ENCODE measurements at regions not wholly inside any gene's neighbourhood (a gene's known extent, or its start where the extent isn't known, plus 50 kb on each side); places are given as distances from the start of the nearest gene placed in this dataset.

- DNase-seq (ENCODE audit: low spot score), result no peak
These were observed 187.1 kb downstream of the BMP7 start for GRCh38 chr20:57079031-57080005.

DNA sequence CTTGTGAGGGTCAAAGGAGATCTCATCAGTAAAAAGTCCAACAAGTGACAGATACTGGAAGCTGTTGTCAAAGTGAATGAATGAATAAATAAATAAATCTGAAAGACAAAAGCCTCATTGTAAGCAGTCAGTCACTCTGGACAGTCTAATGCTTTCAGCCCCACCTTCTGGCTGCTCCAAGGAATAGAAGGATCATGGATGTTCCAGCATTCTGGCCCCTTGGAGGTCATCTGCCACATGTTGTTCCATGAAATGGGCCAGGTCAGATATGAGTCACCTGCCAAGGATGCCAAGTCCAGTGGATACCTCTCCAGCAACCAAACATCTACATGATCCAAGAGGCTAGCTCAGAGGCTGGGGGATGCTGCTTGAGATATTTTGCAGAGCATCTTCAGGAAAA, 185.6 kb downstream of the BMP7 start:
- peak; percentile 77 for DNase-seq (ENCODE audit: low spot score)

GRCh38 chr20:57082357-57082945, 184.0 kb downstream of the BMP7 start:
- no peak for DNase-seq (ENCODE audit: low spot score)

DNA sequence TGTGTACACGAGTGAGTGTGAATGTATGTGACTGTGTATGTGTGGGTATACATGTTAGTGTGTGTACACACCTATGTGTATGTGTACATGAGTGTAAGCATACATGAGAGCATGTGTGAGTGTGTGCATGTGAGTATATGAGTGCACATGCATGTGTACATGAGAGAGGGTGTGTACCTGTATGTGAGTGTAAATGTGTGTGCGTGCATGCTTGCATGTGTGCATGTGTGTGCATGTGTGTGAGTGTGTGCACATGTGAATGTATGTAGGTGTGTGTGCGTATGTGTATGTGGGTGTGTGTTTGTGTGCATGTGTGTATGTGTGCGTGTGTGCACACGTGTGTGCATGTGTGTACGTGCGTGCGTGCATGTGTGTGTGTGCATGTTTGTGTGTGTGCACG, 183.4 kb downstream of the BMP7 start:
- no peak for DNase-seq (ENCODE audit: low spot score)

DNA sequence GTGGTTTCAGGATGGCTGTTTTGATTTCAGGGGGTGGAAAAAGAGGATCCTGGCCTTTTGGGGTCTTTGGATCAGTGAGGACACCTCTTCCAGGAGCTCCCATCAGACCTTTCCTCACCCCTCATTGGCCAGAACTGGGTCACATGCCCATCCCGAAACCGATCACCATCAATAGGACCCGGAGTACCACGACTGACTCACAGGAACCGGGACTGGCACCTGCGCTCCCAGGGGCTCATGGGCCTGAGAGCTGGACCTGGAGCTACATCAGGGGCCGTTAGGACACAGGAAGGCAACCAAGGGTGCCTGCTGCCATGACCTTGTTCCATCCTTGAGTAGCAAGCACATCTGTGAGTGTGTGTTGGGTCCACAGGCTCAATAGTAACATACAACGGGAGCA, 180.4 kb downstream of the BMP7 start:
- DNase-seq (ENCODE audit: low spot score), result no peak

DNA sequence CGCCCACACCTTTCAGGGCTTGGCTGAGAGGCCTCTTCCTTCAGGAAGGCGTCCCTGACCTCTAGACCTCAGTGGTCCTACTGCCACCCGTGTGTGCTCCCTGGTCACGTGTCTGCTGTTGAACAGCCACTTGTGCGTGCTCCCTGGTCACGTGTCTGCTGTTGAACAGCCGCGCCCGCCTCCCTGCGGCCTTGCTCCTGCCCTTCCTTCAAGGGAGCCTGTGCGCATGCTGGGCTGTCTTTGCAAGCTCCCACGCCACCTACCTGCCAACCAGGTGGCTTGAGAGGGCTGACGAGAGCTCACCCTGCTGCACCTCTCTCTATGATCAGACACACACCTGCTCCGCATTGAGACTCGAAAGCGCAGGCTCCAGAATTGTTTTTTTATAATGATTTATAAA, 179.3 kb downstream of the BMP7 start:
- DNase-seq (ENCODE audit: low spot score), result no peak

- DNase-seq (ENCODE audit: low spot score), result no peak
These were observed 178.7 kb downstream of the BMP7 start for GRCh38 chr20:57087705-57088104.

- DNase-seq (ENCODE audit: low spot score), result no peak
These were observed 178.0 kb downstream of the BMP7 start for GRCh38 chr20:57088436-57088835.

GRCh38 chr20:57089699-57090144, 176.7 kb downstream of the BMP7 start:
- peak; percentile 79 for DNase-seq (ENCODE audit: low spot score)

GRCh38 chr20:57090590-57091560, 175.6 kb downstream of the BMP7 start:
- DNase-seq (ENCODE audit: low spot score), result no peak

- no peak for DNase-seq (ENCODE audit: low spot score)
These were observed 174.7 kb downstream of the BMP7 start for GRCh38 chr20:57091748-57092111.

GRCh38 chr20:57092112-57092899, 174.1 kb downstream of the BMP7 start:
- DNase-seq (ENCODE audit: low spot score), result peak; percentile 79

GRCh38 chr20:57092900-57093530, 173.4 kb downstream of the BMP7 start:
- no peak for DNase-seq (ENCODE audit: low spot score)

- DNase-seq (ENCODE audit: low spot score), result no peak
These were observed 172.7 kb downstream of the BMP7 start for GRCh38 chr20:57093766-57094165.

- no peak for DNase-seq (ENCODE audit: low spot score)
These were observed 172.1 kb downstream of the BMP7 start for GRCh38 chr20:57094252-57094891.

DNA sequence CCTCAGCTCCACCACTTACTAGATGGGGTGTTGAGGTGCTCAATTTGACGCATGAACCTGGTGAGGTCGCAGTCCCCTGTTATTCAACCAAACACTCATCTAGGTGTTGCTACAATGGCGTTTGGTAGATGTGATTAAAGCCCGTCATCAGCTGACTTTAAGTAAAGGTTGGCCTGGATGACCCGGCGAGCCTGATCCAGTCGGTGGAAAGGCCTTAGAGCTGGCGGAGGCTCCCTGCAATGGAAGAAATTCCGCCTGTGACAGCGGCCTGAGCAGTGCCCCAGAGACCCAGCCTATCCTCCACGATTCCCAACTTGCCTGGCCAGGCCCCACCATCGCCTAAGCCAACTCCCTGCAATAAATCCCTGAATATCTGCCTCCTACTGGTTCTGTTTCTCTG, 171.4 kb downstream of the BMP7 start:
- DNase-seq (ENCODE audit: low spot score), result no peak

- no peak for DNase-seq (ENCODE audit: low spot score)
These were observed 171.0 kb downstream of the BMP7 start for GRCh38 chr20:57095426-57095825.

GRCh38 chr20:57097245-57097915, 169.1 kb downstream of the BMP7 start:
- no peak for DNase-seq (ENCODE audit: low spot score)

GRCh38 chr20:57102160-57102559, 164.3 kb downstream of the BMP7 start:
- DNase-seq (ENCODE audit: low spot score), result no peak

- no peak for DNase-seq (ENCODE audit: low spot score)
These were observed 163.9 kb downstream of the BMP7 start for GRCh38 chr20:57102566-57102965.

Data from SW480 (cell line).